Activated CD4-positive, alpha-beta T cell treated with anti-CD3 and anti-CD28 coated beads, Interleukin-2, amount 50 U/mL, for 4 hours (primary cell): ENCODE measurements at regions not wholly inside any gene's neighbourhood (a gene's known extent, or its start where the extent isn't known, plus 50 kb on each side); places are given as distances from the start of the nearest gene placed in this dataset.

ENCODE experiments used
- DNase-seq, 2 experiments: peaks; one replicate each; pipeline ENCODE4 v3.0.0-alpha.2; 2020

GRCh38 chr3:177579419-177579818 lies 382.1 kb upstream of the TBL1XR1 start:
- no peak for DNase-seq

GRCh38 chr3:177580437-177580836 lies 383.2 kb upstream of the TBL1XR1 start:
- DNase-seq: no peak

GRCh38 chr3:177585271-177585670 lies 388.0 kb upstream of the TBL1XR1 start:
- DNase-seq: no peak

GRCh38 chr3:177589041-177589650 lies 391.9 kb upstream of the TBL1XR1 start:
- DNase-seq: no peak

- no peak for DNase-seq
These were observed 392.7 kb upstream of the TBL1XR1 start for GRCh38 chr3:177589911-177590381.

GRCh38 chr3:177590826-177591225 lies 393.5 kb upstream of the TBL1XR1 start:
- no peak for DNase-seq

- no peak for DNase-seq
These were observed 394.1 kb upstream of the TBL1XR1 start for GRCh38 chr3:177591379-177591778.

- no peak for DNase-seq
These were observed 396.8 kb upstream of the TBL1XR1 start for GRCh38 chr3:177594096-177594495.

GRCh38 chr3:177595530-177596188 lies 398.4 kb upstream of the TBL1XR1 start:
- DNase-seq: no peak

GRCh38 chr3:177596248-177596815 lies 399.1 kb upstream of the TBL1XR1 start:
- no peak for DNase-seq

- no peak for DNase-seq
These were observed 399.6 kb upstream of the TBL1XR1 start for GRCh38 chr3:177596816-177597271.

- no peak for DNase-seq
These were observed 400.2 kb upstream of the TBL1XR1 start for GRCh38 chr3:177597311-177598096.

- no peak for DNase-seq
These were observed 401.0 kb upstream of the TBL1XR1 start for GRCh38 chr3:177598097-177598833.

- no peak for DNase-seq
These were observed 402.0 kb upstream of the TBL1XR1 start for GRCh38 chr3:177599326-177599725.

- DNase-seq: no peak
These were observed 402.6 kb upstream of the TBL1XR1 start for GRCh38 chr3:177599837-177600236.

- no peak for DNase-seq
These were observed 403.1 kb upstream of the TBL1XR1 start for GRCh38 chr3:177600411-177600810.

GRCh38 chr3:177601152-177601551 lies 403.9 kb upstream of the TBL1XR1 start:
- DNase-seq: no peak

GRCh38 chr3:177602601-177603147 lies 405.4 kb upstream of the TBL1XR1 start:
- no peak for DNase-seq

GRCh38 chr3:177603148-177603603 lies 405.9 kb upstream of the TBL1XR1 start:
- no peak for DNase-seq

GRCh38 chr3:177604181-177604580 lies 406.9 kb upstream of the TBL1XR1 start:
- no peak for DNase-seq

- DNase-seq: no peak
These were observed 409.6 kb upstream of the TBL1XR1 start for GRCh38 chr3:177606891-177607290.

GRCh38 chr3:177607589-177607988 lies 410.3 kb upstream of the TBL1XR1 start:
- no peak for DNase-seq
